ENCODE measurements at regions not wholly inside any gene's neighbourhood (a gene's known extent, or its start where the extent isn't known, plus 50 kb on each side); places are given as distances from the start of the nearest gene placed in this dataset.

- Mint-ChIP-seq H3K4me1 (peaks cover 4% of the 10 kb centered on the region), H3K9me3 (peaks cover 17% of the 10 kb centered on the region), H3K4me3 (no peak overlapping the region), H3K27me3 (ENCODE audit: low read depth) (no peaks in the 10 kb centered on the region), H3K27ac (no peak overlapping the region), H3K36me3 (ENCODE audit: low read depth) (no peaks in the 10 kb centered on the region)
- TF ChIP-seq CTCF (IDR thresholded peaks at IDR 0.05; ENCODE audit: unreplicated experiment in 3 of 3): no peak
Measured at GRCh38 chr20:16135630-16136029, 437.6 kb downstream of the KIF16B start.

- Mint-ChIP-seq H3K4me3 (no peak overlapping the region), H3K9me3 (peaks cover 6% of the 10 kb centered on the region), H3K36me3 (ENCODE audit: low read depth) (no peaks in the 10 kb centered on the region), H3K4me1 (peaks cover 7% of the 10 kb centered on the region), H3K27ac (no peak overlapping the region), H3K27me3 (ENCODE audit: low read depth) (no peaks in the 10 kb centered on the region)
- TF ChIP-seq CTCF (IDR thresholded peaks at IDR 0.05; ENCODE audit: unreplicated experiment in 3 of 3): no peak
Measured at GRCh38 chr20:16132036-16132798, 441.0 kb downstream of the KIF16B start.

GRCh38 chr20:16129411-16129810, 443.8 kb downstream of the KIF16B start:
- Mint-ChIP-seq H3K27ac (no peak overlapping the region), H3K36me3 (ENCODE audit: low read depth) (no peaks in the 10 kb centered on the region), H3K9me3 (no peaks in the 10 kb centered on the region), H3K4me3 (no peak overlapping the region), H3K27me3 (ENCODE audit: low read depth) (no peaks in the 10 kb centered on the region), H3K4me1 (peaks cover 7% of the 10 kb centered on the region)
- no peak for TF ChIP-seq CTCF (IDR thresholded peaks at IDR 0.05; ENCODE audit: unreplicated experiment in 3 of 3)

- Mint-ChIP-seq H3K27ac (no peak overlapping the region), H3K4me3 (no peak overlapping the region)
Measured at GRCh38 chr20:16128538-16129106, 444.6 kb downstream of the KIF16B start.

GRCh38 chr20:16125816-16126215, 447.4 kb downstream of the KIF16B start:
- H3K4me3 Mint-ChIP-seq: no peak overlapping the region
- no peak overlapping the region for H3K27ac Mint-ChIP-seq
- peaks cover 5% of the 10 kb centered on the region for H3K4me1 Mint-ChIP-seq
- no peaks in the 10 kb centered on the region for H3K27me3 Mint-ChIP-seq (ENCODE audit: low read depth)
- H3K36me3 Mint-ChIP-seq (ENCODE audit: low read depth): no peaks in the 10 kb centered on the region
- TF ChIP-seq CTCF (IDR thresholded peaks at IDR 0.05; ENCODE audit: unreplicated experiment in 3 of 3): no peak
- H3K9me3 Mint-ChIP-seq: no peaks in the 10 kb centered on the region

More at GRCh38 chr20:16128538-16129106, 444.6 kb downstream of the KIF16B start:
- TF ChIP-seq CTCF (IDR thresholded peaks at IDR 0.05; ENCODE audit: unreplicated experiment in 3 of 3): no peak
- Mint-ChIP-seq H3K4me1 (peaks cover 7% of the 10 kb centered on the region), H3K27me3 (ENCODE audit: low read depth) (no peaks in the 10 kb centered on the region), H3K36me3 (ENCODE audit: low read depth) (no peaks in the 10 kb centered on the region), H3K9me3 (no peaks in the 10 kb centered on the region)
